ENCODE measurements at regions not wholly inside any gene's neighbourhood (a gene's known extent, or its start where the extent isn't known, plus 50 kb on each side); places are given as distances from the start of the nearest gene placed in this dataset.

- no peak for DNase-seq
- Histone ChIP-seq H3K4me3 (no peak overlapping the region), H3K27me3 (no peaks in the 10 kb centered on the region), H3K4me1 (no peaks in the 10 kb centered on the region), H3K9me3 (no peaks in the 10 kb centered on the region), H3K27ac (no peak overlapping the region), H3K36me3 (no peaks in the 10 kb centered on the region)
- TF ChIP-seq CTCF (IDR thresholded peaks at IDR 0.05 in 4 of 5, conservative IDR thresholded peaks at IDR 0.05 in 1 of 5) (no peak), POLR2A (IDR thresholded peaks at IDR 0.05) (no peak)
- intact Hi-C loops (cut with DNase I; ENCODE audit: low total_unique reads) (no loop called here), in situ Hi-C loops (cut with MboI; ENCODE audit: low sequenced_read_pairs in 4 of 4) (no loop called here)
- ATAC-seq, result no peak
Measured at GRCh38 chr6:94121094-94121493, 701.7 kb upstream of the EPHA7 start.

- intact Hi-C loops (cut with DNase I; ENCODE audit: low total_unique reads), result no loop called here
- no peaks in the 10 kb centered on the region for H3K4me1 ChIP-seq
- in situ Hi-C loops (cut with MboI; ENCODE audit: low sequenced_read_pairs in 4 of 4), result no loop called here
- no peaks in the 10 kb centered on the region for H3K36me3 ChIP-seq
- ATAC-seq (no peak), DNase-seq (no peak)
- no peaks in the 10 kb centered on the region for H3K9me3 ChIP-seq
- no peak overlapping the region for H3K27ac ChIP-seq
- no peaks in the 10 kb centered on the region for H3K27me3 ChIP-seq
- TF ChIP-seq POLR2A (IDR thresholded peaks at IDR 0.05) (no peak), CTCF (IDR thresholded peaks at IDR 0.05 in 4 of 5, conservative IDR thresholded peaks at IDR 0.05 in 1 of 5) (no peak)
- no peak overlapping the region for H3K4me3 ChIP-seq
Measured at GRCh38 chr6:94099072-94099471, 679.7 kb upstream of the EPHA7 start.

- ATAC-seq (no peak), DNase-seq (no peak)
- TF ChIP-seq POLR2A (IDR thresholded peaks at IDR 0.05) (no peak), CTCF (IDR thresholded peaks at IDR 0.05 in 4 of 5, conservative IDR thresholded peaks at IDR 0.05 in 1 of 5) (no peak)
- Histone ChIP-seq H3K4me3 (no peak overlapping the region), H3K27ac (no peak overlapping the region), H3K9me3 (no peaks in the 10 kb centered on the region), H3K27me3 (no peaks in the 10 kb centered on the region), H3K4me1 (no peaks in the 10 kb centered on the region), H3K36me3 (no peaks in the 10 kb centered on the region)
- in situ Hi-C loops (cut with MboI; ENCODE audit: low sequenced_read_pairs in 4 of 4) (no loop called here), intact Hi-C loops (cut with DNase I; ENCODE audit: low total_unique reads) (no loop called here)
Measured at GRCh38 chr6:94095961-94096360, 676.6 kb upstream of the EPHA7 start.

GRCh38 chr6:94089941-94090340 is 670.6 kb upstream of the EPHA7 start:
- H3K36me3 ChIP-seq, result no peaks in the 10 kb centered on the region
- DNase-seq (no peak), ATAC-seq (no peak)
- H3K27ac ChIP-seq, result no peak overlapping the region
- no peak overlapping the region for H3K4me3 ChIP-seq
- H3K27me3 ChIP-seq, result no peaks in the 10 kb centered on the region
- intact Hi-C loops (cut with DNase I; ENCODE audit: low total_unique reads), result no loop called here
- H3K4me1 ChIP-seq, result no peaks in the 10 kb centered on the region
- TF ChIP-seq CTCF (IDR thresholded peaks at IDR 0.05 in 4 of 5, conservative IDR thresholded peaks at IDR 0.05 in 1 of 5) (no peak), POLR2A (IDR thresholded peaks at IDR 0.05) (no peak)
- in situ Hi-C loops (cut with MboI; ENCODE audit: low sequenced_read_pairs in 4 of 4), result no loop called here
- H3K9me3 ChIP-seq, result no peaks in the 10 kb centered on the region

- intact Hi-C loops (cut with DNase I; ENCODE audit: low total_unique reads) (no loop called here), in situ Hi-C loops (cut with MboI; ENCODE audit: low sequenced_read_pairs in 4 of 4) (no loop called here)
- DNase-seq (no peak), ATAC-seq (no peak)
- Histone ChIP-seq H3K27me3 (no peaks in the 10 kb centered on the region), H3K4me3 (no peak overlapping the region), H3K36me3 (no peaks in the 10 kb centered on the region), H3K4me1 (no peaks in the 10 kb centered on the region), H3K27ac (no peak overlapping the region), H3K9me3 (no peaks in the 10 kb centered on the region)
- no peak for TF ChIP-seq CTCF (IDR thresholded peaks at IDR 0.05 in 4 of 5, conservative IDR thresholded peaks at IDR 0.05 in 1 of 5)
- no peak for TF ChIP-seq POLR2A (IDR thresholded peaks at IDR 0.05)
Measured at GRCh38 chr6:94088870-94089269, 669.5 kb upstream of the EPHA7 start.

Measured in gastrocnemius medialis (tissue), 4 donors.